CD4-positive, alpha-beta T cell treated with Interleukin-4 for 4 hours (primary cell): ENCODE measurements at regions not wholly inside any gene's neighbourhood (a gene's known extent, or its start where the extent isn't known, plus 50 kb on each side); places are given as distances from the start of the nearest gene placed in this dataset.
"Not testable (repeated sequence)": the region's sequence is repeated elsewhere in the genome, so short reads cannot be mapped to it uniquely, and the experiment has no call there.

Experiments
- DNase-seq: peaks from one replicate; pipeline ENCODE4 v3.0.0-alpha.2; 2020

- DNase-seq = no peak
Measured at GRCh38 chr4:107388736-107389274, 331.2 kb downstream of the PAPSS1 start.

- DNase-seq = no peak
Measured at GRCh38 chr4:107380836-107381438, 339.1 kb downstream of the PAPSS1 start.

GRCh38 chr4:107380190-107380589, 339.8 kb downstream of the PAPSS1 start:
- DNase-seq = no peak

- DNase-seq = no peak
Measured at GRCh38 chr4:107379054-107379869, 340.8 kb downstream of the PAPSS1 start.

GRCh38 chr4:107376293-107376692, 340.2 kb upstream of the DKK2 start:
- DNase-seq = no peak

GRCh38 chr4:107366900-107367299, 330.8 kb upstream of the DKK2 start:
- no peak for DNase-seq

- no peak for DNase-seq
Measured at GRCh38 chr4:107366016-107366735, 330.1 kb upstream of the DKK2 start.

- no peak for DNase-seq
Measured at GRCh38 chr4:107363125-107363524, 327.0 kb upstream of the DKK2 start.

GRCh38 chr4:107359208-107359607, 323.1 kb upstream of the DKK2 start:
- no peak for DNase-seq

GRCh38 chr4:107354304-107354703, 318.2 kb upstream of the DKK2 start:
- DNase-seq = not testable (repeated sequence)

- no peak for DNase-seq
Measured at GRCh38 chr4:107351196-107351595, 315.1 kb upstream of the DKK2 start.

- no peak for DNase-seq
Measured at GRCh38 chr4:107349732-107350131, 313.6 kb upstream of the DKK2 start.

- DNase-seq = no peak
Measured at GRCh38 chr4:107349266-107349665, 313.2 kb upstream of the DKK2 start.

GRCh38 chr4:107348188-107349050, 312.3 kb upstream of the DKK2 start:
- no peak for DNase-seq

- no peak for DNase-seq
Measured at GRCh38 chr4:107333518-107333917, 297.4 kb upstream of the DKK2 start.

GRCh38 chr4:107332656-107333055, 296.5 kb upstream of the DKK2 start:
- not testable (repeated sequence) for DNase-seq

- DNase-seq = no peak
Measured at GRCh38 chr4:107330916-107331315, 294.8 kb upstream of the DKK2 start.

- DNase-seq = no peak
Measured at GRCh38 chr4:107319386-107319785, 283.3 kb upstream of the DKK2 start.

- no peak for DNase-seq
Measured at GRCh38 chr4:107318078-107318477, 282.0 kb upstream of the DKK2 start.

- no peak for DNase-seq
Measured at GRCh38 chr4:107317611-107318010, 281.5 kb upstream of the DKK2 start.

GRCh38 chr4:107315584-107315983, 279.5 kb upstream of the DKK2 start:
- no peak for DNase-seq

GRCh38 chr4:107314156-107314555, 278.0 kb upstream of the DKK2 start:
- DNase-seq = no peak

- no peak for DNase-seq
Measured at GRCh38 chr4:107312366-107312765, 276.3 kb upstream of the DKK2 start.
